HG03442 (cell line): ENCODE measurements at regions not wholly inside any gene's neighbourhood (a gene's known extent, or its start where the extent isn't known, plus 50 kb on each side); places are given as distances from the start of the nearest gene placed in this dataset.

Source experiments
- ATAC-seq: cut with Tn5 transposase; IDR thresholded peaks from one replicate; pipeline ENCODE4 v1.9.1; 2021; ENCODE audit warnings: mild to moderate bottlenecking, moderate library complexity; ENCODE audit not compliant: unreplicated experiment

GRCh38 chr14:22086131-22086530, 412.5 kb upstream of the OR4E1 start:
- ATAC-seq, result no peak

- ATAC-seq, result no peak
These were observed 411.0 kb upstream of the OR4E1 start for GRCh38 chr14:22084393-22085281.

- ATAC-seq, result no peak
These were observed 407.7 kb upstream of the OR4E1 start for GRCh38 chr14:22081337-22081736.

- ATAC-seq, result no peak
These were observed 406.1 kb upstream of the OR4E1 start for GRCh38 chr14:22079766-22080165.

GRCh38 chr14:22073801-22074200, 400.2 kb upstream of the OR4E1 start:
- no peak for ATAC-seq

GRCh38 chr14:22071006-22071405, 397.4 kb upstream of the OR4E1 start:
- ATAC-seq, result peak; percentile 95

- ATAC-seq, result peak; percentile 41
These were observed 396.7 kb upstream of the OR4E1 start for GRCh38 chr14:22070119-22070982.

GRCh38 chr14:22065347-22065746, 391.7 kb upstream of the OR4E1 start:
- no peak for ATAC-seq

GRCh38 chr14:22059201-22059600, 385.6 kb upstream of the OR4E1 start:
- ATAC-seq, result no peak

- no peak for ATAC-seq
These were observed 379.2 kb upstream of the OR4E1 start for GRCh38 chr14:22052795-22053194.

- peak; percentile 81 for ATAC-seq
These were observed 373.5 kb upstream of the OR4E1 start for GRCh38 chr14:22047115-22047514.

GRCh38 chr14:22046063-22046462, 372.4 kb upstream of the OR4E1 start:
- no peak for ATAC-seq

GRCh38 chr14:22044193-22044592, 370.6 kb upstream of the OR4E1 start:
- no peak for ATAC-seq

- ATAC-seq, result no peak
These were observed 367.1 kb upstream of the OR4E1 start for GRCh38 chr14:22040781-22041125.

- no peak for ATAC-seq
These were observed 366.5 kb upstream of the OR4E1 start for GRCh38 chr14:22039938-22040780.

GRCh38 chr14:22036541-22037239, 363.1 kb upstream of the OR4E1 start:
- no peak for ATAC-seq

GRCh38 chr14:22026527-22026926, 352.9 kb upstream of the OR4E1 start:
- no peak for ATAC-seq

GRCh38 chr14:22025879-22026278, 352.3 kb upstream of the OR4E1 start:
- ATAC-seq, result no peak

- ATAC-seq, result no peak
These were observed 350.5 kb upstream of the OR4E1 start for GRCh38 chr14:22024137-22024536.

GRCh38 chr14:22018890-22019289, 345.3 kb upstream of the OR4E1 start:
- ATAC-seq, result no peak
